GM12891 (cell line): ENCODE measurements at regions not wholly inside any gene's neighbourhood (a gene's known extent, or its start where the extent isn't known, plus 50 kb on each side); places are given as distances from the start of the nearest gene placed in this dataset.

ENCODE experiments used
- POLR2A ChIP-seq: IDR thresholded peaks from 2 replicates; pipeline ENCODE4 v1.6.1; 2011; ENCODE audit warnings: low read depth, low read length, control low read depth
- POLR2AphosphoS5 ChIP-seq: IDR thresholded peaks from 2 replicates; pipeline ENCODE4 v1.6.1; 2011; ENCODE audit warnings: low read depth, low read length, control low read depth
- POU2F2 ChIP-seq: IDR thresholded peaks from 2 replicates; pipeline ENCODE4 v1.6.1; 2011; ENCODE audit warnings: low read depth, mild to moderate bottlenecking, control low read depth, low read length, moderate library complexity
- TAF1 ChIP-seq: IDR thresholded peaks from 2 replicates; pipeline ENCODE4 v1.6.1; 2011; ENCODE audit warnings: low read depth, low read length, control low read depth

DNA sequence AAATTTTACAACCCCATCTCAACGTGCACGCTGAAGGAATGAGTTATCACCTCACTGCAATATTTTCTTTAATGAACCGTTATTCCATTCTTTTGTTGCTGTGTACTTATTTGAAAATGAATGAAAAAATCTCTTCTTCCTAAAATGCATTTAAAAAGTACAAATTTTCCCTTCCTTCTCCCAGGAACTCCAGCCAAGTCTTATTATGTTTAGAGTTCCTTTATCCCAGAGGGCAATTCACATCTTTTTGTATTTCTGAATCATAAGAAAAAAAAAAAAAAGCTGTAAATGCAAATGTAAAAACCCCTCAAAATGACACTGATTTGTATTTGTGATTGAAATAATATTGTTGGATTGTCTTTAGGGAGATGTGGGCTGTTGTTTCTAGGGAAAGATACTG lies 2194.3 kb upstream of the CELF4 start:
- TF ChIP-seq POLR2A: no peak
- TF ChIP-seq POLR2AphosphoS5: no peak
- no peak for TF ChIP-seq POU2F2
- TF ChIP-seq TAF1: no peak
